ENCODE measurements at regions not wholly inside any gene's neighbourhood (a gene's known extent, or its start where the extent isn't known, plus 50 kb on each side); places are given as distances from the start of the nearest gene placed in this dataset.

GRCh38 chr14:71552809-71553208, 379.4 kb upstream of the RGS6 start:
- DNase-seq = no peak
- Histone ChIP-seq H3K36me3 (no peaks in the 10 kb centered on the region), H3K27ac (no peak overlapping the region), H3K27me3 (no peaks in the 10 kb centered on the region), H3K9me3 (no peaks in the 10 kb centered on the region), H3K4me3 (no peak overlapping the region), H3K4me1 (peaks cover 0 to 29% (median 2%) of the 10 kb centered on the region in 4 donors)
- intact Hi-C loops (cut with DNase I; ENCODE audit: low total_unique reads) = no loop called here
- no peak for TF ChIP-seq CTCF (IDR thresholded peaks at IDR 0.05)

GRCh38 chr14:71553779-71554178, 378.4 kb upstream of the RGS6 start:
- intact Hi-C loops (cut with DNase I; ENCODE audit: low total_unique reads) = no loop called here
- DNase-seq = no peak
- Histone ChIP-seq H3K4me3 (no peak overlapping the region), H3K36me3 (no peaks in the 10 kb centered on the region), H3K27ac (no peak overlapping the region), H3K4me1 (peaks cover 0 to 29% (median 2%) of the 10 kb centered on the region in 4 donors), H3K27me3 (no peaks in the 10 kb centered on the region), H3K9me3 (no peaks in the 10 kb centered on the region)
- TF ChIP-seq CTCF (IDR thresholded peaks at IDR 0.05) = no peak

GRCh38 chr14:71554323-71554722, 377.9 kb upstream of the RGS6 start:
- Histone ChIP-seq H3K27me3 (no peaks in the 10 kb centered on the region), H3K4me1 (peaks cover 0 to 29% (median 2%) of the 10 kb centered on the region in 4 donors), H3K36me3 (no peaks in the 10 kb centered on the region), H3K4me3 (no peak overlapping the region), H3K27ac (no peak overlapping the region), H3K9me3 (no peaks in the 10 kb centered on the region)
- no peak for TF ChIP-seq CTCF (IDR thresholded peaks at IDR 0.05)
- intact Hi-C loops (cut with DNase I; ENCODE audit: low total_unique reads) = no loop called here
- no peak for DNase-seq

GRCh38 chr14:71554959-71555612, 377.1 kb upstream of the RGS6 start:
- H3K27me3 ChIP-seq = no peaks in the 10 kb centered on the region
- peak overlapping the region; percentile 11 to 19 for H3K27ac ChIP-seq
- no peak for DNase-seq
- TF ChIP-seq CTCF (IDR thresholded peaks at IDR 0.05) = no peak
- intact Hi-C loops (cut with DNase I; ENCODE audit: low total_unique reads) = no loop called here
- H3K36me3 ChIP-seq = no peaks in the 10 kb centered on the region
- peaks cover 0 to 29% (median 2%) of the 10 kb centered on the region in 4 donors for H3K4me1 ChIP-seq
- no peak overlapping the region for H3K4me3 ChIP-seq
- no peaks in the 10 kb centered on the region for H3K9me3 ChIP-seq

DNA sequence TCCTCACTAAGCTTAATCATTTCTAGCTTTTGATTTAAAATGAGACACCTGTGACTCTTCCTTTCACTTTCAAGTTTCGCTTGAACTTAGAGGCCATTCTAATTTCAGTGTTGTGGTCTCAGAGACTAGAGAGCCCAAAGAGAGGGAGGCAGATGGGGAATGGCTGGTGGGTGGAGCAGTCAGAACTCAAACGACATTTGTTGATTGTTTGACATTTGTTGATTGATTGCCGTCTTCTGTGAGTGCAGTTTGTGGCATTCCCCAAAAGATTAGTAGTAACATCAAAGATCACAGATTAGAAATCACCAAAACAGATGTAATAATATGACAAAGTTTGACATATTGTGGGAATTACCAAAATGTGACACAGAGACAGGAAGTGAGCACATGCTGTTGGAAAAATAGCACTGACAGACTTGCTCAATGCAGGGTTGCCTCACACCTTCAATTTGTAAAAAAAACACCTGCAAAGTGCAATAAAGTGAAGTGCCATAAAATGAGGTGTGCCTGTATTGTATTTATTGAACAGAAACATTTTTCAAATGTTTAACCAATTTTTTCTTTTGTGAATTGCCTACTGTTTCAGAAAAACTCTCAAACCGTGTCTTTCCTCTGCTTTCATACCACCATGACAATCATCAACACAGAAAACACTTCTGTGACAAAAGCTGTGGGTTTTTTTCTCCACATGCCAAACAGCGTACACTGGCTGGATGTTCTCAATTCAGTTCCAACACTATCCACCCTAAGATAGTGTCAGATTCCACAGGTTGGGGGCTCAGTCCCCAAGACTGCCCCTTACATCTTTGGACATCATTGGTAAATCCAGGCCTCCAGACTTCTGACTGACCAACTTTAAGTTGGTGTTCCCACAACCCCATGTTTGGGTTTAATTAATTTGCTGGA, 376.3 kb upstream of the RGS6 start:
- H3K9me3 ChIP-seq = no peaks in the 10 kb centered on the region
- H3K4me3 ChIP-seq = no peak overlapping the region
- H3K4me1 ChIP-seq = peaks cover 0 to 29% (median 2%) of the 10 kb centered on the region in 4 donors
- no peaks in the 10 kb centered on the region for H3K36me3 ChIP-seq
- DNase-seq = no peak
- intact Hi-C loops (cut with DNase I; ENCODE audit: low total_unique reads) = no loop called here
- TF ChIP-seq CTCF (IDR thresholded peaks at IDR 0.05) = no peak
- H3K27ac ChIP-seq = peak overlapping the region; percentile 11 to 19
- H3K27me3 ChIP-seq = no peaks in the 10 kb centered on the region

Measured in tibial artery (tissue), 4 donors.